GM10248 (cell line): ENCODE measurements at regions not wholly inside any gene's neighbourhood (a gene's known extent, or its start where the extent isn't known, plus 50 kb on each side); places are given as distances from the start of the nearest gene placed in this dataset.

Source experiments
- CTCF ChIA-PET: fragments of 300-600 bp; sonication (Branson Sonifier 250); formaldehyde crosslinking; extraction: SDS; loops from one replicate; lab custom pipeline; 2021; ENCODE audit warnings: antibody characterized with exemption; lab: Yijun Ruan, JAX
- POLR2A ChIA-PET: fragments of 350-650 bp; sonication (Branson Sonifier 250); formaldehyde crosslinking; extraction: SDS; loops from one replicate; lab custom pipeline; 2020; ENCODE audit warnings: antibody characterized with exemption; lab: Yijun Ruan, JAX
- DNase-seq: peaks from one replicate; pipeline ENCODE4 v3.0.0; 2012; ENCODE audit errors: extremely low spot score
- TF ChIP-seq, protein P1 (sequence below): IDR thresholded peaks from 2 replicates; pipeline ENCODE4 v1.5.1; 2012; ENCODE audit warnings: mild to moderate bottlenecking, low read depth; ENCODE audit errors: extremely low read depth, missing control alignments, control extremely low read depth

DNA sequence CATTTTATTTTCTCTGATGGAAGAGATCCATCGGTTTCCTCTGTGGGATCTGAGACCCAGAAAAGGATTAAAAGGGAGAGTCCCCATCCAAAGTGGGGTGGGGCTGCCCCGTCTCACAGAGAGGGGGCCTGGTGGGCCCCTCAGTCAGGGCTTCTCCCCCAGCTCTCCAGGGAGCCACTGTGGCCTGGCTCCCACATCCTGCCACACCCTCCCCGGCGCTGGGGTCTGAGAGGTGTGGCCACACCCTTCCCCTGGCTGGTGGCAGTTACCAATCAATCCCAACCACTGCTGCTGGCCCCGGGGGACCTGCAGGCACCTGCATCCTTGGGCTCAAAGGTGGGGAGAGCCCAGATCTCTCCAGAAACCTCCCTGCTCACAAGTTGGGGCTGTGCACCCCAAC is 161.8 kb upstream of the IQSEC1 start:
- ChIA-PET CTCF (interaction anchor here (1.4 kb wide), 1 partner anchor 652 kb away, joined by 3 read pairs; no protein-coding TSS in a partner anchor), POLR2A (no interaction called here)
- TF ChIP-seq, protein P1, sequence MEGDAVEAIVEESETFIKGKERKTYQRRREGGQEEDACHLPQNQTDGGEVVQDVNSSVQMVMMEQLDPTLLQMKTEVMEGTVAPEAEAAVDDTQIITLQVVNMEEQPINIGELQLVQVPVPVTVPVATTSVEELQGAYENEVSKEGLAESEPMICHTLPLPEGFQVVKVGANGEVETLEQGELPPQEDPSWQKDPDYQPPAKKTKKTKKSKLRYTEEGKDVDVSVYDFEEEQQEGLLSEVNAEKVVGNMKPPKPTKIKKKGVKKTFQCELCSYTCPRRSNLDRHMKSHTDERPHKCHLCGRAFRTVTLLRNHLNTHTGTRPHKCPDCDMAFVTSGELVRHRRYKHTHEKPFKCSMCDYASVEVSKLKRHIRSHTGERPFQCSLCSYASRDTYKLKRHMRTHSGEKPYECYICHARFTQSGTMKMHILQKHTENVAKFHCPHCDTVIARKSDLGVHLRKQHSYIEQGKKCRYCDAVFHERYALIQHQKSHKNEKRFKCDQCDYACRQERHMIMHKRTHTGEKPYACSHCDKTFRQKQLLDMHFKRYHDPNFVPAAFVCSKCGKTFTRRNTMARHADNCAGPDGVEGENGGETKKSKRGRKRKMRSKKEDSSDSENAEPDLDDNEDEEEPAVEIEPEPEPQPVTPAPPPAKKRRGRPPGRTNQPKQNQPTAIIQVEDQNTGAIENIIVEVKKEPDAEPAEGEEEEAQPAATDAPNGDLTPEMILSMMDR: no peak
- no peak for DNase-seq

DNA sequence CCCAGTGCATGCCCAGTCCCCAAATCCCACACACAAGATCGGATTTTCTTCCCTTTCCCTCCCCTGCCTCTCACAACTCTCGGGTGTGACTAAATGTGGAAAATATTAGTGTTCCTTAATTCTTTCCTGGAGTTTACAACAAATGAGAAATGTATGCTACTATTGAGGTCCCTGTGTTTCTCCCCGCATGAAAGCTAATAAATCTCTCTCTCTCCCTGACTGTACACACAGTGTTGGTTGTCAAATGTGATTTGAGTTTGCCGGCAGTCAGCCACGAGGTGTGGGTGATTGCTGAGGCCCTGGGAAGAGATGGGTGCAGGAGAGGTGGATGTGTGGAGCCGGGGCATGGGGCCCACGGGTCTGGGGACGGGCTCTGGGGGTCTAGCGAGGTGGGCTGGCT is 161.4 kb upstream of the IQSEC1 start:
- ChIA-PET CTCF (interaction anchor here (1.4 kb wide), 1 partner anchor 653 kb away, joined by 3 read pairs; no protein-coding TSS in a partner anchor), POLR2A (no interaction called here)
- no peak for DNase-seq
- TF ChIP-seq, protein P1: no peak

GRCh38 chr3:13233487-13234485 is 160.6 kb upstream of the IQSEC1 start:
- ChIA-PET POLR2A (no interaction called here), CTCF (interaction anchor here (1.4 kb wide), 1 partner anchor 653 kb away, joined by 3 read pairs; no protein-coding TSS in a partner anchor)
- no peak for DNase-seq
- TF ChIP-seq, protein P1: no peak

- CTCF ChIA-PET: interaction anchor here (0.7 kb wide), 1 partner anchor 140 kb away, joined by 3 read pairs; no protein-coding TSS in a partner anchor
Measured at GRCh38 chr3:13231781-13232666, 158.8 kb upstream of the IQSEC1 start.

DNA sequence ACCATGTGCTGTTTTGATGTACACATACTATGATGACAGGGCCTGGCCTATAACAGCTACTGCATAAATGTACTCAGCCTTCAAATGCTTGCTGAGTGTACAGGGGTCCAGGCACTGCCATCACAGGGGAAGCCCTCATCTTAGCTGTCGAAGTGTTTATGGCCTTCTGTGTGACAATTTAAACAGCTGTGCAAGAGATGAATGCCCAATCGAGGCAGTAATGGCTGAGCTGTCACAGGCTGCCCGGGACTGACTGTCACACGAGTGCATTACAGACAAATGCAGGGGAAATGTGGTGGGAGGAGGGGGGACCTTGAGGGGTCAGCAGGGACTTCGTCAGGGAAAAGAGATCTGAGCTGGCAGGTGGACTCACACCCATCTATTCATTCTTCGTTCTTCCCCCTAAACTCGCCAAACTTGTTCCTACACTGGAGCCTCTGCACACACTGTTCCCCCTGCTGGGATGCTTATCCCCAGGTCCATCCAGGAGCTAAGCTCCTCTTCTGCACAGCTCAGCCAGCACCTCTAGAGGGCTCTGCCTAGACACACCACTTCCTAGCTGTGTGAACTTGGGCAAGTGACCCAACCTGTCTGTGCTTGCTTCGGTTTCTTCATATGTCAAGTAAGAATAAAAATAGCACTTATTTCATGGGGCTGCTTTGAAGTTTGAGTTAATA is 156.2 kb upstream of the IQSEC1 start:
- TF ChIP-seq, protein P1: peak; percentile 42
- CTCF ChIA-PET: interaction anchor here (1.3 to 2.2 kb wide), 5 partner anchors 18 to 232 kb away, joined by 3 to 15 read pairs (median 5); no protein-coding TSS in a partner anchor
- DNase-seq: peak; percentile 52
- POLR2A ChIA-PET: no interaction called here

More at GRCh38 chr3:13231781-13232666, 158.8 kb upstream of the IQSEC1 start:
- no peak for DNase-seq
- POLR2A ChIA-PET: no interaction called here
- TF ChIP-seq, protein P1: no peak
